SJSA1 (cell line): ENCODE measurements at regions not wholly inside any gene's neighbourhood (a gene's known extent, or its start where the extent isn't known, plus 50 kb on each side); places are given as distances from the start of the nearest gene placed in this dataset.

Source experiments
- DNase-seq, 2 experiments: peaks; one replicate each; pipeline ENCODE4 v3.0.0-alpha.2; 2015 to 2020; ENCODE audit warnings: low spot score in 2 of 2, low read depth in 1 of 2
- H3K27ac ChIP-seq: fragments of 250-450 bp; sonication (Bioruptor Pico); 2 replicates; pipeline ENCODE4 v1.5.1; 2020; ENCODE audit warnings: mild to moderate bottlenecking, moderate library complexity
- H3K27me3 ChIP-seq: fragments of 250-450 bp; sonication (Bioruptor Pico); replicated peaks from 2 replicates; pipeline ENCODE4 v1.5.1; 2020; ENCODE audit warnings: mild to moderate bottlenecking, moderate library complexity
- H3K36me3 ChIP-seq: fragments of 250-450 bp; sonication (Bioruptor Pico); 2 replicates; pipeline ENCODE4 v1.5.1; 2020; ENCODE audit warnings: mild to moderate bottlenecking
- H3K4me1 ChIP-seq: fragments of 250-450 bp; sonication (Bioruptor Pico); replicated peaks from 2 replicates; pipeline ENCODE4 v1.6.1; 2021; ENCODE audit warnings: mild to moderate bottlenecking
- H3K4me3 ChIP-seq: fragments of 250-450 bp; sonication (Bioruptor Pico); 2 replicates; pipeline ENCODE4 v1.5.1; 2020; ENCODE audit warnings: mild to moderate bottlenecking
- H3K9me3 ChIP-seq: fragments of 250-450 bp; sonication (Bioruptor Pico); replicated peaks from 2 replicates; pipeline ENCODE4 v1.5.1; 2020; ENCODE audit warnings: mild to moderate bottlenecking

- Histone ChIP-seq H3K27me3 (no peaks in the 10 kb centered on the region), H3K4me1 (no peaks in the 10 kb centered on the region), H3K9me3 (no peaks in the 10 kb centered on the region), H3K36me3 (no peaks in the 10 kb centered on the region), H3K4me3 (no peak overlapping the region), H3K27ac (no peak overlapping the region)
- no peak for DNase-seq
Measured at GRCh38 chr4:112966701-112967488, 82.6 kb upstream of the ANK2 start.

DNA sequence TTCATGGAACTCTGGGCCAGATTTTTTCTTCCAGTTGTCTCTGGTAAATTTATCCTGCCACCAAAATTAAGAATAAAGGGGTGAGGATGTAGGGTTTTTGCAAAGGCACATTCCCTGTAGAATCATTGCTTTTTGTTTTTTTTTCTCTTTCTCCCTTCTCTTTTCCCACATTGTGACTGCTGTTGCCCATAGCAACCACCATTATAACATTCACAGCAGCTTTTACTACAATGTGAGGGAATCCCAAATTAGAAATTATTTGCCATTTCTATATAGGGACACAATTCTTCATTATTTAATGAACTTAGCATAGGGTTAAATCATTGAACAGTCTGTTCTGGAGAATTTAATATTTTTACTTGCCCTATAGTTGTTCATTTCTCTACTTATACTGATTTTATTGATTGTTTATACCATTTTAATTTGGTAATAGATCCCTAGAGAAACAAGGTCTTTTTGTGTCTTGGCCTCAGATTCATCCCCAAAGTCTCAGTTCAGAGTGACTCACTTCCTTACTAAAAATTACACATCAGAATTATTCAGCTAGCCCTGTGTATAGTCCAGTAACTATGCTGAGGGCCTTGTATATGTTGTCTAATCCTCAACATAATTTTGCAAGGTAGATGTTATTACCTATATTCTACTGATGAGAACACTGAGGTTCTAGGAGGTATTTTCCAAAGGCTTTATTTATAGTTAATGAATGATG, 80.8 kb upstream of the ANK2 start:
- no peaks in the 10 kb centered on the region for H3K36me3 ChIP-seq
- H3K27ac ChIP-seq, result no peak overlapping the region
- no peak for DNase-seq
- no peaks in the 10 kb centered on the region for H3K4me1 ChIP-seq
- H3K27me3 ChIP-seq, result no peaks in the 10 kb centered on the region
- H3K9me3 ChIP-seq, result no peaks in the 10 kb centered on the region
- no peak overlapping the region for H3K4me3 ChIP-seq

GRCh38 chr4:112970903-112971302, 78.5 kb upstream of the ANK2 start:
- Histone ChIP-seq H3K4me1 (no peaks in the 10 kb centered on the region), H3K36me3 (no peaks in the 10 kb centered on the region), H3K4me3 (no peak overlapping the region), H3K27me3 (no peaks in the 10 kb centered on the region; the same call in 1 of the 2 replicates), H3K9me3 (no peaks in the 10 kb centered on the region), H3K27ac (no peak overlapping the region)
- no peak for DNase-seq

DNA sequence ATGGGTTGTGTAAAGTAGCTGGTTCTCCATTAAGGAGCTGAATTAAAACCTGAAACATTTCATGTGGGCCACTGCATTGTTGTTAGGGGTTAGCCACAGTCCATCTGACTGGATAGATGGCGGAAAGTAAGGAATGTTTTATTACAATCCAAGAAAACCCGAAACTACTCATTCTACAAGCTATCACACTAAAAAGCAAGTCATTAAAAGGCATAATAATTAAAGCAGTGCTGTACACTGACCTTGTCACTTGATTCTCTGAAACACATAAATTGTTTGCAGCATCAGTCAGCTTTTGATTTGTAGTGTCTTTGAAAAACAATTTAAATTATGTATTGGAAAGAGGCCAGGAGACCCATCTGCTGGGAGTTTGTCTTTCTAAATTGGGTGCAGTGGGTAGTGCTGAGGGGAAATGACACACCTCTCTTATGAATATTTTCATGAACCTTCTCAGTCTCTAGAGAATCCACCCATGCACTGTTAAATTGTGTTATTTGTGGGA, 75.7 kb upstream of the ANK2 start:
- no peak for DNase-seq
- Histone ChIP-seq H3K27ac (no peak overlapping the region), H3K4me3 (no peak overlapping the region), H3K4me1 (no peaks in the 10 kb centered on the region), H3K27me3 (no peaks in the 10 kb centered on the region; the same call in 1 of the 2 replicates), H3K36me3 (no peaks in the 10 kb centered on the region), H3K9me3 (no peaks in the 10 kb centered on the region)

DNA sequence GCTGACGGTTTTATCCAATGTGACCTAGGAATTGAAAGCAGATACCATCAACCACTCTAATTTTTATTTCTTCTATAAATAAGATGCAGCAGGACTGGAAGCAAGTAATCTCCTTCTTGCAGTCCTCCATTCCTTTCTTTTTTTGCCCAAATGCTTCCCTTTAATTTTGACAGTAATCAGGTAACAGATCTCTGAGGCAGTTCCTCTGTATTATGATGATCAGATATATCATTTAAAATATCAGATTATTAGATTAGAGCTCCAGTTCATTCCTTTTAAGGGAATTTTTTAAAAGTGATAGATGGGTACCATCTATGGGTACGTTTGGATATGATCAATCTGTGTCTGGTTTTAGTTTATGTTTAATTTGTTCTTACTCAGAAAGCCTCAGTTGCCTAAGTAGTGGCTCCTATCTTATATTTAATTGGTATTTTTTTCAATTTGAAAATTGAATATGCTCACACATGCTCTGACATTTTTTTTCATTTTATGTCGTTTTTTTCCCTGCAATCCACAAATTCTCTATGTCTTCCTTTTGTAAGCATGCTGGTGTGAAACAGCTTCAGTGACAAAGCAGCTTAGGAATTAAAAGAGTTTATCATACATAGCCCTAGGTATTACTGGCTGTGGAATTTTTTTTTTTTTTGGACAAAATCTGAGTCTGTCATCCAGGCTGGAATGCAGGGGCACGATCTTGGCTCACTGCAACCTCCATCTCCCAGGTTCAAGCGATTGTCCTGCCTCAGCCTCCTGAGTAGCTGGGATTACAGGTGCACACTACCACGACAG, 73.7 kb upstream of the ANK2 start:
- Histone ChIP-seq H3K27ac (no peak overlapping the region), H3K36me3 (no peaks in the 10 kb centered on the region), H3K4me3 (no peak overlapping the region), H3K4me1 (no peaks in the 10 kb centered on the region), H3K27me3 (no peaks in the 10 kb centered on the region; the same call in 1 of the 2 replicates), H3K9me3 (no peaks in the 10 kb centered on the region)
- DNase-seq, result no peak

DNA sequence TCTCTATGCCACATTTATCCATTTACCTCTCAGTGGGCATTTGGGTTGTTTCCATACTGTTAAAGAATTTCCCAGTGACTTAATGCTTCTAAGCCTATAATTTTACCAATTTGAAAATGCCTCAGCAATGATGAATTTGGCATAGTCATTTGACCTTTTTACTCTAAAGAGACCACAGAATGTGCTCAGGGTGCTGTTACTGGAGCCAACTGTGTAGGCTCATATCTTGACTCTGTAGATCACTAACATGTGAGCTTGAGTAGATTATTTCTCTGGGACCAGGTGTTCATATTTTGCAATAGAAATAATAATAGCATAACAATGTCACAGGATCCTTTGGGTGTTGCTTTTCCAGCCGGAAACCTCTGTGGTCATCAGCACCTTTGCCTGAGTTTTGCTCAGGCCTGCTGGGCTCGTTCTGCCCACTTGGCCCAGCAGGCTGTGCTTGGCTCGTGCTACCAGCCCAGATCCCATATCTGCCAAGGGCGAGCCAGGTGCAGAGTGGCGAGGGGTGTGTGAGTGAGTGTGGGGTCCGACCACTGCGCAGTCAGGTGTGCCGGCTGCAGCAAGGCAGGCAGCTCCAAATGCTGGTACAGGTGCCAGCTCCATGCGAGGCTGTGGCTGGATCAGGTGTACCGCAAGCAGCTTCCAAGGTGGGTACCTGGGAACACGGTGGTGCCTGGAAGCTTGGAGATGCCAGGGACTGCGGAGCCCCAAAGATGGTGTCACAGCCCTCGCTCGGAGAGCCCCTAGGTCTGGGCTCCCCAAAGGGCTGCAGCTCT, 70.6 kb upstream of the ANK2 start:
- Histone ChIP-seq H3K4me3 (no peak overlapping the region), H3K9me3 (no peaks in the 10 kb centered on the region), H3K36me3 (no peaks in the 10 kb centered on the region), H3K27me3 (no peaks in the 10 kb centered on the region; the same call in 1 of the 2 replicates), H3K27ac (no peak overlapping the region), H3K4me1 (no peaks in the 10 kb centered on the region)
- no peak for DNase-seq

DNA sequence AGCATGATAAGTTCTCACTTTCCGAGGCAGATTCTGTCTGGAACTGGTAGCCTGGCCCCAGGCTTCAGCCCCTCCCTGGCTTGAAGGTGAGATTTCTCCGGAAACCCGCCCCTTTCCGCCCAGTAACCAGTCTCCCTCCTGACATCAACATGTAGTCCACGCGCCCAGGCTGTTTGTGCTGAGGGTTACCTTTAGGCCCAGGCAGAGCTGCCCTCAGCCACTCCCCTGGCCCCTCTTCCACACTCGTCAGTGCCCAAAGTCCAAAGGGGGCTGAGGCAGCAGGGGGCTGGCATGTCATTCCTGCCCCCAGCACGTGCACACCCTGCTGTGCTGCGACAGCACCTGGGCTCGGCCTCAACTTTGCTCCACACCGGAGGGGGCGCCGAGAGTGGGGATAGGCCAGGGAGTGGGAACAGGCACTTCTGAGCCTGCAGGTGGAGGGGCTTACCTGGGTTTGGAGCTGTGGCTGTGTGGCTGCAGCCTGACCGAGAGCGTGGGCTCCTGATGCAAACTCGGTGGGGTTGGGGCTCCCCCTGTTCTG, 69.5 kb upstream of the ANK2 start:
- H3K27me3 ChIP-seq, result 0 out of 2 replicates have a peak, but pooled peaks cover under 1% of the 10 kb centered on the region
- H3K36me3 ChIP-seq, result no peaks in the 10 kb centered on the region
- H3K4me1 ChIP-seq, result no peaks in the 10 kb centered on the region
- DNase-seq, result no peak
- H3K9me3 ChIP-seq, result no peaks in the 10 kb centered on the region
- H3K4me3 ChIP-seq, result no peak overlapping the region
- no peak overlapping the region for H3K27ac ChIP-seq

GRCh38 chr4:112982680-112983079, 66.8 kb upstream of the ANK2 start:
- H3K27ac ChIP-seq, result no peak overlapping the region
- DNase-seq, result no peak

DNA sequence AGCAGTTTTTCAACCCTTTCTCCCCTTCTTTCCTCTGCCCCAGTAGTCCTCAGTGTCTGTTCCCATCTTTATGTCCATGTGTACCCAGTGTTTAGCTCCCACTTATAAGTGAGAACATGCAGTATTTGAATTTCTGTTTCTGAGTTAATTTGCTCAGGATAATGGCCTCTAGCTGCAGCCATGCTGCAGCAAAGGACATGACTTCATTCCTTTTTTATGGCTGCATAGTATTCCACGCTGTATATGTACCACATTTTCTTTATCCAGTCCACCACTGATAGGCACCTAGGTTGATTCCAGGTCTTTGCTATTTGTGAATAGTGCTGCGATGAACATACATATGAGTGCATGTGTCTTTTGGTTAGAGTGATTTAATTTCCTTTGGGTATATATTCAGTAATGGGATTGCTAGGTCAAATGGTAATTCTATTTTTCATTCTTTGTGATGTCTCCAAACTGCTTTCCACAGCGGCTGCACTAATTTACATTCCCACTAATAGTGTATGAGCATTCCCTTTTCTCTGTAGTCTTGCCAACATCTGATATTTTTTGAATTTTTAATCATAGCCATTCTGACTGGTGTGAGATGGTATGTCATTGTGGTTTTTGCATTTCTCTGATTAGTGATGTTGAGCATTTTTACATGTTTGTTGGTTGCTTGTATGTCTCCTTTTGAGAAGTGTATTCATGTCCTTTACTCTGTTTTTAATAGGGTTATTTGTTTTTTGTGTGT, 54.6 kb upstream of the ANK2 start:
- H3K9me3 ChIP-seq, result no peaks in the 10 kb centered on the region
- H3K4me3 ChIP-seq, result no peak overlapping the region
- no peak for DNase-seq
- no peaks in the 10 kb centered on the region for H3K36me3 ChIP-seq
- H3K4me1 ChIP-seq, result no peaks in the 10 kb centered on the region
- H3K27ac ChIP-seq, result no peak overlapping the region
- no peaks in the 10 kb centered on the region for H3K27me3 ChIP-seq

More at GRCh38 chr4:112982680-112983079, 66.8 kb upstream of the ANK2 start:
- no peaks in the 10 kb centered on the region for H3K4me1 ChIP-seq
- no peaks in the 10 kb centered on the region for H3K36me3 ChIP-seq
- 0 out of 2 replicates have a peak, but pooled peaks cover 2% of the 10 kb centered on the region for H3K27me3 ChIP-seq
- no peaks in the 10 kb centered on the region for H3K9me3 ChIP-seq
- H3K4me3 ChIP-seq, result no peak overlapping the region
